Fibroblast of the aortic adventitia (primary cell): ENCODE measurements at regions not wholly inside any gene's neighbourhood (a gene's known extent, or its start where the extent isn't known, plus 50 kb on each side); places are given as distances from the start of the nearest gene placed in this dataset.

Experiments
- DNase-seq: peaks from one replicate; pipeline ENCODE4 v3.0.0-alpha.2; 2010; ENCODE audit warnings: low read depth
- H3K4me3 ChIP-seq: 2 replicates; pipeline ENCODE4 v1.5.1; 2011; ENCODE audit warnings: low read depth, mild to moderate bottlenecking, control low read depth, low read length, moderate library complexity
- CTCF ChIP-seq: IDR thresholded peaks from 2 replicates; pipeline ENCODE4 v1.5.1; 2011; ENCODE audit warnings: mild to moderate bottlenecking, low read length, control low read depth, inconsistent platforms; ENCODE audit not compliant: insufficient read depth

- DNase-seq, result no peak
- no peak overlapping the region for H3K4me3 ChIP-seq
- TF ChIP-seq CTCF, result no peak
These were observed 353.2 kb downstream of the BTBD3 start for GRCh38 chr20:12270863-12271262.

GRCh38 chr20:12276011-12276673, 358.4 kb downstream of the BTBD3 start:
- no peak for TF ChIP-seq CTCF
- DNase-seq, result no peak

GRCh38 chr20:12287575-12287974, 369.9 kb downstream of the BTBD3 start:
- DNase-seq, result peak; percentile 1
- no peak overlapping the region for H3K4me3 ChIP-seq
- TF ChIP-seq CTCF, result no peak

More at GRCh38 chr20:12276011-12276673, 358.4 kb downstream of the BTBD3 start:
- H3K4me3 ChIP-seq, result no peak overlapping the region

- H3K4me3 ChIP-seq, result no peak overlapping the region
- TF ChIP-seq CTCF, result no peak
These were observed 371.8 kb downstream of the BTBD3 start for GRCh38 chr20:12289465-12289864.

GRCh38 chr20:12291386-12291785, 373.7 kb downstream of the BTBD3 start:
- DNase-seq, result no peak
- TF ChIP-seq CTCF, result no peak
- no peak overlapping the region for H3K4me3 ChIP-seq

More at GRCh38 chr20:12289465-12289864, 371.8 kb downstream of the BTBD3 start:
- no peak for DNase-seq

GRCh38 chr20:12293900-12294299, 376.2 kb downstream of the BTBD3 start:
- TF ChIP-seq CTCF, result no peak
- no peak overlapping the region for H3K4me3 ChIP-seq
- DNase-seq, result no peak

- no peak for DNase-seq
- no peak for TF ChIP-seq CTCF
- no peak overlapping the region for H3K4me3 ChIP-seq
These were observed 377.0 kb downstream of the BTBD3 start for GRCh38 chr20:12294678-12295077.
